ENCODE measurements at regions not wholly inside any gene's neighbourhood (a gene's known extent, or its start where the extent isn't known, plus 50 kb on each side); places are given as distances from the start of the nearest gene placed in this dataset.

- no peak for TF ChIP-seq CTCF (IDR thresholded peaks at IDR 0.05)
- Histone ChIP-seq H3K4me1 (no peaks in the 10 kb centered on the region), H3K27ac (no peak overlapping the region), H3K4me3 (no peak overlapping the region), H3K27me3 (ENCODE audit: insufficient read depth in 3 of 3, low read length in 2 of 3) (no peaks in the 10 kb centered on the region), H3K36me3 (ENCODE audit: insufficient read depth in 1 of 2, low read depth in 1 of 2) (no peaks in the 10 kb centered on the region), H3K9me3 (no peaks in the 10 kb centered on the region)
- DNase-seq (no peak), ATAC-seq (no peak)
- intact Hi-C loops (cut with DNase I): no loop called here
- WGBS, 3 donors: 58 to 71% (median 68%) methylated on average over 3 of the region's 3 CpGs
Measured at GRCh38 chr9:38271666-38272241, 120.7 kb upstream of the ALDH1B1 start.

GRCh38 chr9:38269775-38270174 is 122.7 kb upstream of the ALDH1B1 start:
- H3K4me3 ChIP-seq: no peak overlapping the region
- no peaks in the 10 kb centered on the region for H3K9me3 ChIP-seq
- no peak for TF ChIP-seq CTCF (IDR thresholded peaks at IDR 0.05)
- H3K4me1 ChIP-seq: no peaks in the 10 kb centered on the region
- H3K27ac ChIP-seq: no peak overlapping the region
- H3K36me3 ChIP-seq (ENCODE audit: insufficient read depth in 1 of 2, low read depth in 1 of 2): no peaks in the 10 kb centered on the region
- no peaks in the 10 kb centered on the region for H3K27me3 ChIP-seq (ENCODE audit: insufficient read depth in 3 of 3, low read length in 2 of 3)
- intact Hi-C loops (cut with DNase I): loop anchor here in 1 of 2 donors (10.0 kb wide), 1 partner anchor 355 kb away; no protein-coding TSS in a partner anchor
- 44 to 73% (median 52%) methylated on average over 4 of the region's 4 CpGs for WGBS, 3 donors
- ATAC-seq: no peak
- no peak for DNase-seq

GRCh38 chr9:38263532-38263931 is 129.0 kb upstream of the ALDH1B1 start:
- Histone ChIP-seq H3K4me1 (no peaks in the 10 kb centered on the region), H3K27me3 (ENCODE audit: insufficient read depth in 3 of 3, low read length in 2 of 3) (no peaks in the 10 kb centered on the region), H3K9me3 (no peaks in the 10 kb centered on the region), H3K27ac (no peak overlapping the region), H3K4me3 (no peak overlapping the region), H3K36me3 (ENCODE audit: insufficient read depth in 1 of 2, low read depth in 1 of 2) (no peaks in the 10 kb centered on the region)
- DNase-seq: no peak
- WGBS, 3 donors: 52 to 70% (median 58%) methylated on average over 1 of the region's 1 CpG
- TF ChIP-seq CTCF (IDR thresholded peaks at IDR 0.05): no peak
- no peak for ATAC-seq
- intact Hi-C loops (cut with DNase I): loop anchor here in 1 of 2 donors (10.0 kb wide), 1 partner anchor 349 kb away; no protein-coding TSS in a partner anchor

GRCh38 chr9:38259519-38260218 is 132.8 kb upstream of the ALDH1B1 start:
- WGBS, 3 donors: 91 to 92% (median 91%) methylated on average over 8 of the region's 8 CpGs

More at GRCh38 chr9:38259519-38260218, 132.8 kb upstream of the ALDH1B1 start:
- H3K27ac ChIP-seq: no peak overlapping the region
- H3K4me1 ChIP-seq: no peaks in the 10 kb centered on the region
- intact Hi-C loops (cut with DNase I): loop anchor here in 1 of 2 donors (10.0 kb wide), 1 partner anchor 345 kb away; no protein-coding TSS in a partner anchor
- no peaks in the 10 kb centered on the region for H3K27me3 ChIP-seq (ENCODE audit: insufficient read depth in 3 of 3, low read length in 2 of 3)
- H3K9me3 ChIP-seq: no peaks in the 10 kb centered on the region
- no peak for TF ChIP-seq CTCF (IDR thresholded peaks at IDR 0.05)
- ATAC-seq (no peak), DNase-seq (no peak)
- H3K36me3 ChIP-seq (ENCODE audit: insufficient read depth in 1 of 2, low read depth in 1 of 2): no peaks in the 10 kb centered on the region
- H3K4me3 ChIP-seq: no peak overlapping the region
